GM19324 (cell line): ENCODE measurements at regions not wholly inside any gene's neighbourhood (a gene's known extent, or its start where the extent isn't known, plus 50 kb on each side); places are given as distances from the start of the nearest gene placed in this dataset.
"Not testable (repeated sequence)": the region's sequence is repeated elsewhere in the genome, so short reads cannot be mapped to it uniquely, and the experiment has no call there.

Experiments used
- ATAC-seq: cut with Tn5 transposase; IDR thresholded peaks from one replicate; pipeline ENCODE4 v1.9.1; 2021; ENCODE audit warnings: mild to moderate bottlenecking, moderate library complexity; ENCODE audit not compliant: unreplicated experiment, low FRiP score

- ATAC-seq: no peak
Measured at GRCh38 chr16:79856581-79856980, 256.0 kb upstream of the MAF start.

GRCh38 chr16:79850348-79850747 lies 249.8 kb upstream of the MAF start:
- no peak for ATAC-seq

DNA sequence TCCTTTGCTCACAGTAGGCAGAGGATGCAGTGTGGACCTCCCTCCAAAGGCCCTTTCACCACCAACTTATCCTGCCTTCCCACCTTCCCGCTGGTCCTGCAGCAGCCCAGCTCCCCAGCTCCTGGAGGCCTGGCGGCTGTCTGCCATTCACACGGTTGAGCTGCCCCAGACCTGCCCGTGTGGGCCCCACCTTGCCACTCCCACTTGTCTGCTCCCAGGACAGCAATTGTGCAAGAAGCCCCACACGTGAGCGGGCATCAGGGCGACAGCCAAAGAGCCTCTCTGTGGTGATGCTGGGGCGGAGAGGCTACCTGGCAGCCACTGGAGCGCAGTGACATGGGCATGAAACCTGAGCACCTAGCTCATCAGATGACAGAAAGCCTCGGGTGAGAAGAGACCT lies 248.6 kb upstream of the MAF start:
- no peak for ATAC-seq

- ATAC-seq: no peak
Measured at GRCh38 chr16:79848719-79849118, 248.2 kb upstream of the MAF start.

- no peak for ATAC-seq
Measured at GRCh38 chr16:79847569-79847968, 247.0 kb upstream of the MAF start.

GRCh38 chr16:79847101-79847500 lies 246.6 kb upstream of the MAF start:
- no peak for ATAC-seq

GRCh38 chr16:79845734-79846135 lies 245.2 kb upstream of the MAF start:
- no peak for ATAC-seq

DNA sequence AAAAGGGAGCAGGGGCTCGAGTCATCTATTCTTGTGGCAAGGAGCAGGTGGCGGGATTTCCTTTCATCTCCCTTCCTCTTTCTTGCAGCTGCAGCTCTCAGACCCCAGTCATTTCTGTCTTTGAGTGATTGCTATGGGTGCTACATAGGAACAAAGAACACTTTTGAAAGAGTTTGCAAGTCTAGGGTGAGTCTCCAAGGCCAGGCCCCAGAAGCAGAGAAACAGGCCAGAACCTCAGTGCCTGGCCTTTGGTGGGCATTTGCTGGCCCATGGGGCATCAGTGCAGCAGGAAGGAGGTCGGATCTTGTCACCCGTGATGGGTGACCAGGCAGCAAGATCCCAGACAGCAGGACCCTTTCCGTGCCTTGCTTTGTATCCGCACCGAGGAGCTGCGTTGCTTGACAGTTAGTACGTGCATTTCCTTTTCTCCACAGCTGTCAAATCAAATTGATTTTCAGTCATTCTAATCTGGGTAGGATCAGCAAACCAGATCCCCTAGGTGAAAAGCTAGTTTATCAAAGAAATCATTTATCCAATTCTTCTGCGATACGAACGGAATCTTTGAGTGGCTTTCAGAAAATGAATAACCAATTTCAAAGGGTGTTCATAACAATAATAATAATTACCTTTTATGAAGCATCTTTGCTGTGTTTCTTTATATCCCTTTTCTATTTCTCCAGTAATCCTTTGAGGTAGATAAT lies 244.6 kb upstream of the MAF start:
- no peak for ATAC-seq

DNA sequence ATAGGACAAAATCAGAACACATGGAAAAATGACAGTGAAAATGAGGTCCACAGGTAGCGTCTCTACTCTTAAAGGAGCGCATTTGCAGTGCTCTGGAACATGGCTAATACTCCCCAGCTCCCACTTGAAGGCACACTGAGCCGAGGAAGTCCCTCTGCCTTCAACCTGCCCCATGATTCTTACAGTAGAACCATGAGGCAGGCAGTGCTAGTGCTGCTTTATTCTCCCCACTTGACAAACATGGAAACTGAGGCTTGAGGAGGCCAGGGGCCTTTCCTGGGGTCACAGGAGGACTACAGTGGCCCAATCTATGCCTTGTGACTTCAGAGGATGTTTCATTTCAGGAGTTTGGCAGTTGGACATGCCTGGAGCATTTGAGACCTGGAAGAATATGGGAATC lies 244.1 kb upstream of the MAF start:
- ATAC-seq: no peak

- ATAC-seq: no peak
Measured at GRCh38 chr16:79843631-79844043, 243.1 kb upstream of the MAF start.

DNA sequence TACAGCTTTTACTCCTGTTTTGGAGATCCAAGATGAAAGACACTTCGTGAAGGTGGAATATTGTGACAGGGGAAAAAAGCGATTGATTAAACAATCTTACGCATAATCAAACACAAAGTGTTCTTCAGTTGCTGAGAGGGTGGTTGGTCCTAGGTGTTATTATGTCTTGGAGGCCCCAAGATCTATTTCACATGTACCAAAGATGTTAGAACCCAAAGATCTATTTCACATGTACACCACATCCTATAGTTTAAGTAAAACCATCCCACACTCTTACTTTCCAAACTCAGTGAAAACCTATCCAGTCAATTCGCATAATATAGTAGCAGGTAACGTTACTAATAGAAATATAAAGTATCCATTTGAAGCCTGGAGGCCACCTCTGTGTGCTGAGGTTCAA lies 242.6 kb upstream of the MAF start:
- no peak for ATAC-seq

DNA sequence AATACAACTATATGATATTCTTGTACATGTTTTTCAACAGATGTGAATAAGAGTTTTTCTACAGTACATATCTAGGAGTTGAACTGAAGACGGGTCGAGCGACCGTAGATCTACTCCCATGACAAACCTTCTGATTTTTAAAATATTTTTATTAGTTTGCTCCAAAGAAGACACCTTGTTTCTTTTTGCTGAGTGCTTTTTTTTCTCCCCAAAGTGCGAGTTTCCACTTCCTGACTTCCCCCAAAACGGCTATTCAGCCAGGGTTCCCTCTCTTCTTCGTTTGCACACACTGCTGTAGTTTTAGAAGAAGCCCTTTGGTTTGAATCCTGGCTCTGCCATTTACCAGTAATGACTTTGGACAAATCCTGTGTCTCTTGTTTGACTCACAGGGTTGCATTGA lies 241.7 kb upstream of the MAF start:
- ATAC-seq: no peak

- no peak for ATAC-seq
Measured at GRCh38 chr16:79839466-79840341, 239.2 kb upstream of the MAF start.

DNA sequence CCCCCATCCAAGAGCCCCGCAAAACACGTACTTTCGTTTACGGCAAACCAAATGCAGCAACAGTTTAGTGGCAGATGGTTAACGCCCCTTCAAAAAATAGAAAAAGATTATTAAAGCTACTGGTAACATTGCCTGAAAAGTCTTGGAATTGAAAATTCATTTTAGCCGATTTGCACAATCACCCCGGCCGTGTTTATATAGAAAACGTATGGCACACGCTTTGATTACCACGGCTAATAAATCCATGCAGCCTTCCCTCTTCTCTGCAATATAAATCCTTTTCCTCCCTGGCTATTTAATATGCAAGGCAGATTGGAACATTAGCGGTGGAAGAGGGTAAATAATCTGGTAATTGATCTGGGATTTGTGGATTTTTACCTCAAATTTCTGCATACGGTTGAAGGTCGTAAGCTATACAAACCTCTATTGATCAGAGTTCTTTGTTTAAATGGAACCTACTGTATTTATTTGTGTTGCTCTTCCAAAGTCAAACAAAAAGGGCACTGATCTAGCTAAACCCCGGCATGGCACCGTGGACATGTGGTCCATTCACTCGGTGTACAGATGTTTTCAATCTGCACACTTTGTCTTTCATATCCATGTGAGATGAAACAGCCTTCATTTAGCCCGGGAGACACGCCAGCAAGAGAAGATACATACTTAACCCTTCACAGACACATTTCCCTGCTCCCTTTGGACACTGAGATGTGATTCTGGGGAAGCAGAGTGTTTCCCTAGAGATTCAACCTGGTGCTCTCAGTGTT lies 238.1 kb upstream of the MAF start:
- no peak for ATAC-seq

DNA sequence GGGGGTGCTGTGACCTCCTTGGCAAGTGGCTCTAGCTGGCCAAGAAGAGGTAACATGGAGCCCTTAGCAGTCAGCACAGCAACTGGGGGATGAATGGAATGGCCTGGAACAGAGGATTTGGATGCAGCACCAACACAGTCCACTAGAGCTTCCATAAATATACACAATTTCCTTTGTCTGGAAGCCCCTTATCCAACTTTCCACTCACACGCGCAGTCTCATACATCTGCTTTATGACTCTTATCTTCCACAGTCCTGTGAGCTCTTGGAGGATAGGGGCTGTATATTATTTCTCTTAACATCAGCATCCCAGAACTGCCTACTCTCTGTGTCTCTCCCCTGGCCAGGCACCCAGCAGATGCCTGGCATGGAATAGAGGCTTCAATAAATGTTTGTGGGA lies 235.6 kb upstream of the MAF start:
- no peak for ATAC-seq

- ATAC-seq: no peak
Measured at GRCh38 chr16:79835194-79835593, 234.7 kb upstream of the MAF start.

DNA sequence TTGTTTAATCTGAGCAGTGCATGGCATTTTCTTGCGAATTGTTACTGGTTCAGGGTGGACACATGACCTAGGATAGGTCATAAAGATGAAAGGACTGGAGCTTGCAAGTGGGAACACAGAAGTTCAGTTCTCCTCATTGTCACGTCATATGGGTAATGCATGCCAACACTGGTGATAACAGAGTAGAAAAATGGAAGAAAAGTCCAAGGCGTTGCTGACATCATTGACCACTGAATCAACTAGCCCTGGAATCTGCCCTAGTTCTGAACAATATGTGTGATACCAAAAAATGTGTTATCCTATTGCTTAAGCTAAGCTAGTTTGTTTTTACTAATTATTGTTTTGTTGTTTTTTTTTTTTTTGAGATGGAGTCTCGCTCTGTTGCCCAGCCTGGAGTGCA lies 234.2 kb upstream of the MAF start:
- ATAC-seq: no peak

DNA sequence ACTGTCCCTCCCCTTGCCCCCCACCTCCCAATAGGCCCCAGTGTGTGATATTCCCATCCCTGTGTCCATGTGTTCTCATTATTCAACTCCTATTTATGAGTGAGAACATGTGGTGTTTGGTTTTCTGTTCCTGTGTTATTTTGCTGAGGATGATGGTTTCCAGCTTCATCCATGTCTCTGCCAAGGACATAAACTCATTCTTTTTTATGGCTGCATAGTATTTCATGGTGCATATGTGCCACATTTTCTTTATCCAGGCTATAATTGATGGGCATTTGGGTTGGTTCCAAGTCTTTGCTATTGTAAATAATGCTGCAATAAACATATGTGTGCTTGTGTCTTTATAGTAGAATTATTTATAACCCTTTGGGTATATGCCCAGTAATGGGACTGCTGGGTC lies 233.5 kb upstream of the MAF start:
- not testable (repeated sequence) for ATAC-seq

DNA sequence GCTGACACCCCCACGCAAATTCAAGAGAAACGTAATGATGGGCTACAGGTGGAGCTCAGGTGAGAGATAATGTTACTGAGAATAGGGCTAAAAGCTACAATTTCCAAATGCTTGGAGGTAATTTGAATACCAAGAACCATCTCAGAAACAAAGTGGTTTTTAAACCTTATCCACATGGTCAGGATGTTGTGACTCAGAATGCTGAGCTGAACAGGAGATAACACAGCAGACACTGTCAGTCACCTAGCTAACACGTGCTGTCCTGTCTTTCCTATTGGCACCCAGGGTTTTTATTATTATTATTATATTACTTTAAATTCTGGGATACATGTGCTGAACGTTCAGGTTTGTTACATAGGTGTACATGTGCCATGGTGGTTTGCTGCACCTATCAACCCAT lies 233.0 kb upstream of the MAF start:
- ATAC-seq: no peak

- ATAC-seq: no peak
Measured at GRCh38 chr16:79826732-79827475, 226.4 kb upstream of the MAF start.

DNA sequence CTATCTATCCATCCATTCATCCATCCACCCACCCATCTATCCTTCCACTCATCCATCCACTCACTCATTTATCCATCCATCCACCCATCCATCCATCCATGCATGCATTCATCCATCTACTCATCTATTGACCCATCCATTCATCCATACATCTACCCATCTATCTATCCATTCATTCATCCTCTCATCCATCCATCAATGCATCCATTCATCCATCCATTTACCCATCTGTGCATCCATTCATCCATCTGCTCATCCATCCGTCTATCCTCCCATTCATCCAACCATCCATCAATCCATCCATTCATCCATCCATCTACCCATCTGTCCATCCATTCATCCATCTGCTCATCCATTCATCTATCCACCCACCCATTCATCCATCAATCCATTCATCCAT lies 224.5 kb upstream of the MAF start:
- ATAC-seq: no peak
